Karpas-422 (cell line): ENCODE measurements at regions not wholly inside any gene's neighbourhood (a gene's known extent, or its start where the extent isn't known, plus 50 kb on each side); places are given as distances from the start of the nearest gene placed in this dataset.
"Not testable (repeated sequence)": the region's sequence is repeated elsewhere in the genome, so short reads cannot be mapped to it uniquely, and the experiment has no call there.

Experiments used
- DNase-seq: peaks from one replicate; pipeline ENCODE4 v3.0.0-alpha.2; 2015
- H2AFZ ChIP-seq: fragments of 200-600 bp; sonication (generic); 2 replicates; pipeline ENCODE4 v1.6.1; 2014; ENCODE audit warnings: antibody characterized with exemption, low read length, mixed read lengths
- H3K27ac ChIP-seq: fragments of 200-600 bp; sonication (generic); 2 replicates; pipeline ENCODE4 v1.5.1; 2014; ENCODE audit warnings: mild to moderate bottlenecking, low read length, moderate library complexity
- H3K27me3 ChIP-seq: fragments of 200-600 bp; sonication (generic); 2 replicates; pipeline ENCODE4 v1.6.1; 2014; ENCODE audit warnings: low read length, mixed read lengths
- H3K36me3 ChIP-seq: fragments of 200-600 bp; sonication (generic); 2 replicates; pipeline ENCODE4 v1.6.1; 2014; ENCODE audit warnings: low read length, mixed read lengths; ENCODE audit not compliant: insufficient read depth
- H3K4me1 ChIP-seq: fragments of 200-600 bp; sonication (generic); 2 replicates; pipeline ENCODE4 v1.6.1; 2014; ENCODE audit warnings: mild to moderate bottlenecking, low read length, mixed read lengths
- H3K4me2 ChIP-seq: fragments of 200-600 bp; sonication (generic); 2 replicates; pipeline ENCODE4 v1.6.1; 2014; ENCODE audit warnings: low read length, low read depth, mild to moderate bottlenecking; ENCODE audit not compliant: poor library complexity, severe bottlenecking
- H3K4me3 ChIP-seq: fragments of 200-600 bp; sonication (generic); 2 replicates; pipeline ENCODE4 v1.5.1; 2014; ENCODE audit warnings: mild to moderate bottlenecking, antibody characterized with exemption, low read length, mixed read lengths
- H3K79me2 ChIP-seq: fragments of 200-600 bp; sonication (generic); 2 replicates; pipeline ENCODE4 v1.6.1; 2014; ENCODE audit warnings: mild to moderate bottlenecking, low read length, mixed read lengths
- H3K9ac ChIP-seq: fragments of 200-600 bp; sonication (generic); 2 replicates; pipeline ENCODE4 v1.6.0; 2014; ENCODE audit warnings: low read length
- H3K9me2 ChIP-seq: fragments of 200-600 bp; sonication (generic), shearing (Covaris generic); replicated peaks from 2 replicates; pipeline ENCODE4 v1.6.0; 2014; ENCODE audit warnings: mild to moderate bottlenecking, low read length, moderate library complexity; ENCODE audit not compliant: insufficient read depth
- H3K9me3 ChIP-seq: fragments of 300-700, 200-600 bp; sonication (generic); 2 replicates; pipeline ENCODE4 v1.6.1; 2014; ENCODE audit warnings: low read length, mixed read lengths
- H4K20me1 ChIP-seq: fragments of 200-600 bp; sonication (generic); 2 replicates; pipeline ENCODE4 v1.6.1; 2014; ENCODE audit warnings: mild to moderate bottlenecking, antibody characterized with exemption, low read length, low read depth; ENCODE audit not compliant: insufficient read depth

- Histone ChIP-seq H3K4me3 (no peak overlapping the region), H3K79me2 (no peaks in the 10 kb centered on the region), H3K36me3 (no peaks in the 10 kb centered on the region), H2AFZ (no peak overlapping the region), H4K20me1 (no peaks in the 10 kb centered on the region), H3K27me3 (no peaks in the 10 kb centered on the region), H3K4me2 (no peak overlapping the region), H3K9me2 (no peaks in the 10 kb centered on the region), H3K4me1 (no peaks in the 10 kb centered on the region), H3K27ac (no peak overlapping the region), H3K9ac (no peak overlapping the region), H3K9me3 (peaks cover 15% of the 10 kb centered on the region)
- no peak for DNase-seq
Measured at GRCh38 chr10:109047856-109048255, 875.5 kb downstream of the XPNPEP1 start.

DNA sequence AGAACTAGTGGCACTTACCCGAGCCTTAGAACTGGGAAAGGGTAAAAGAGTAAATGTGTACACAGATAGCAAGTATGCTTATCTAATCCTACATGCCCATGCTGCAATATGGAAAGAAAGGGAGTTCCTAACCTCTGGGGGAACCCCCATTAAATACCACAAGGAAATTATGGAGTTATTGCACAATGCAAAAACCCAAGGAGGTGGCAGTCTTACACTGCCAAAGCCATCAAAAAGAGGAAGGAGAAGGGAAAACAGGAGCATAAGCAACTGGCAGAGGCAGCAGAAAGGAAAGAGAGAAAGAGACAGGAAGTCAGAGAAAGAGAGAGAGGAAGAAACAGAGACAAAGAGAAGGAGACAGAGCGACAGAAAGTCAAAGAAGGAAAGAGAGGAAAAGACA is 876.9 kb downstream of the XPNPEP1 start:
- DNase-seq, H3K27me3 ChIP-seq, H3K27ac ChIP-seq, H3K9me3 ChIP-seq, H3K79me2 ChIP-seq, H3K36me3 ChIP-seq, H4K20me1 ChIP-seq, H2AFZ ChIP-seq, H3K9me2 ChIP-seq, H3K4me1 ChIP-seq, H3K9ac ChIP-seq, H3K4me3 ChIP-seq, H3K4me2 ChIP-seq: not testable (repeated sequence)

DNA sequence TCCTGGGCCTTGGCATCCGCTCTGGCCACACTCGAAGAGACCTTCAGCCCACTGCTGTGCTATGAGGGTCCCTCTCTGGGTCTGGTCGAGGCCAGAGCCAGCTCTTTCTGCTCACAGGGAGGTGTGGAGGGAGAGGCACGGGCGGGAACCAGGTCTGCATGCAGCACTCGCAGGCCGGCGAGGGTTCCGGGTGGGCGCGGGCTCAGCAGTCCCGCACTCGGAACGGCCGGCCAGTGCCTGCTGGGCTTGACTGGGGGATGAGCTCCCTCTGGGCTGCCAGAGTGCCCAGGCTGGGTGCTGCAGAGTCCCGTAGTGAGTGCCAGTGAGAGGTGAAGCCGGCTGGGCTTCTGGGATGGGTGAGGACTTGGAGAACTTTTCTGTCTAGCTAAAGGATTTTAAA is 882.7 kb downstream of the XPNPEP1 start:
- Histone ChIP-seq H3K36me3 (no peaks in the 10 kb centered on the region), H3K4me1 (no peaks in the 10 kb centered on the region)

DNA sequence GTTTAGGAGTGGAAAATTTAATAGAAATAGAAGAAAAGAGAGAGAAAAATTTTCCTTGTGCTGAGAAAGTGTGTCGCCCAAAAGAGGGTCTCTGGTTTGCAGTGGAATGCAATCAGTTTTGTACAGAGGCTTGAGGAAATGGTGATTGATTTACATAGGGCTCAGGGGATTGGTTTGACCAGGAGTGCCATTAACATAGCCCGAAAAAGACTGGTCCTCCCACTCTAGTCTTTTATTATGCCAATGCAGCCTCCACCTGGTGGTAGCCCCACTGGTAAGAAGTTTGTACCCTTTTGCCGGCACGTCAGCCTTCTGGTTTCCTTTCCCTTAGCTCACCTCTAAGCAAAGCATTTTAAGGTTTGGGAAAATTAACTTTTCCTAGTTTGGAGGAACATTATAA is 885.3 kb downstream of the XPNPEP1 start:
- no peaks in the 10 kb centered on the region for H3K79me2 ChIP-seq
- no peaks in the 10 kb centered on the region; the same call in 1 of the 2 replicates for H3K9me3 ChIP-seq
- H3K4me2 ChIP-seq, result no peak overlapping the region
- H2AFZ ChIP-seq, result no peak overlapping the region
- H3K36me3 ChIP-seq, result no peaks in the 10 kb centered on the region
- no peak overlapping the region for H3K4me3 ChIP-seq
- no peak overlapping the region for H3K27ac ChIP-seq
- no peaks in the 10 kb centered on the region for H3K9me2 ChIP-seq
- no peaks in the 10 kb centered on the region for H3K27me3 ChIP-seq
- DNase-seq, result no peak
- H4K20me1 ChIP-seq, result no peaks in the 10 kb centered on the region
- H3K9ac ChIP-seq, result no peak overlapping the region
- no peaks in the 10 kb centered on the region for H3K4me1 ChIP-seq

More for the DNA sequence above, 882.7 kb downstream of the XPNPEP1 start:
- Histone ChIP-seq H3K27ac (no peak overlapping the region), H2AFZ (no peak overlapping the region), H3K4me2 (no peak overlapping the region), H3K9me2 (no peaks in the 10 kb centered on the region), H3K4me3 (no peak overlapping the region), H3K9ac (no peak overlapping the region), H4K20me1 (no peaks in the 10 kb centered on the region), H3K79me2 (no peaks in the 10 kb centered on the region), H3K27me3 (no peaks in the 10 kb centered on the region), H3K9me3 (no peaks in the 10 kb centered on the region; the same call in 1 of the 2 replicates)
- DNase-seq, result no peak

- Histone ChIP-seq H2AFZ (no peak overlapping the region), H4K20me1 (no peaks in the 10 kb centered on the region), H3K4me3 (no peak overlapping the region), H3K4me2 (no peak overlapping the region), H3K27me3 (no peaks in the 10 kb centered on the region), H3K9me2 (no peaks in the 10 kb centered on the region), H3K9ac (no peak overlapping the region), H3K4me1 (no peaks in the 10 kb centered on the region), H3K27ac (no peak overlapping the region), H3K79me2 (no peaks in the 10 kb centered on the region), H3K36me3 (no peaks in the 10 kb centered on the region), H3K9me3 (no peaks in the 10 kb centered on the region)
- no peak for DNase-seq
Measured at GRCh38 chr10:109030581-109031210, 892.6 kb downstream of the XPNPEP1 start.

DNA sequence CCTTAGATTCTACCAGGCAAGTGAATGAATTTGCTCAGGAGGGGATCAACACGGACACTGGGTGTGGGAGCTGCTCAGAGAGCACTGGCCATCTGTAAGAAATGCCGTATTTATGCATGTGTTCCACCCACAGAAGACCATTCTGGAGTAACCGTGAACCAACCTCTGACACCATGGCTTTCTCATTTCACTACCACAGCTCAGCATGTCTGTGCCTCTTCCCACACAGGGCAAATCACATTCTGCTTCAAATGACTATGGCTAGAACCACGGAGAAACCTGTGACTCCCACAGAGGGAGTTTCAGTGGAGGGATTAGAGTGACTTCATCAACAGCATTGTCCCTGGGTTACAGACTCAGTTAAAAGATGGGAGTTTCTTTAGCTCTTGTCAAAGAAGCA is 893.4 kb downstream of the XPNPEP1 start:
- no peaks in the 10 kb centered on the region for H3K27me3 ChIP-seq

DNA sequence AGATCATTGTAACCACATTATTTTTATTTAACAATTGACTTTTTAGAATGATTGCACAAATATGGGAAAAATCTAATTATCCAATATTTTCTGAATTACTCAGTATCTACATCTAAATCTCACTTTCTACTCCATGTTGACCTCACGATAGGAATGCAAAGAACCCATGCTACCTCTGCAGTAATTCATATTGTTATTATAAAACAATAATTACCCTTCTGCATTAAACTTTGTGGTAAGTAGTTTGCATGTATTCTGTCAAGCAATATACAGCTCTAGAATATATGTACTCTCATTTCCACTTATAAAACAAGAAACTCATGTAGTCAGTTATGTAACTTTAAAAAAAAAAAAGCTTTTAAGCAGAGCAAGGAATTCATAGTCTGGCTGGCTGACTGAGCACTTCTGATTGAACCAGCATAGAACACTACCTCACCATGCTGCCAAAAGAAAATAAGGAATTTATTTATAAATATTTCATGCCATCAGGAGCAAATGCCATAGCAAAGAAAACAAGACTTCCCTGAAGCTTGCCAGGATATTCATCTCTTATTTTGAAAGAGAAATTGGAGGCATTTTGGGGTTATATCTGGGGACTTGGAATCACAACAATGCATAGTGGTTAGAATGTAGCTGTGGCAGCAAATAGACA is 895.7 kb downstream of the XPNPEP1 start:
- Histone ChIP-seq H4K20me1 (no peaks in the 10 kb centered on the region), H3K27me3 (no peaks in the 10 kb centered on the region), H3K27ac (no peak overlapping the region), H3K9ac (no peak overlapping the region), H3K79me2 (no peaks in the 10 kb centered on the region), H3K36me3 (no peaks in the 10 kb centered on the region), H3K4me3 (no peak overlapping the region), H3K9me3 (peaks cover 5% of the 10 kb centered on the region; the same call in 1 of the 2 replicates), H3K4me2 (no peak overlapping the region), H3K4me1 (no peaks in the 10 kb centered on the region), H3K9me2 (no peaks in the 10 kb centered on the region), H2AFZ (no peak overlapping the region)
- no peak for DNase-seq

More for the DNA sequence above, 893.4 kb downstream of the XPNPEP1 start:
- Histone ChIP-seq H3K4me2 (no peak overlapping the region), H3K9me2 (no peaks in the 10 kb centered on the region), H3K36me3 (no peaks in the 10 kb centered on the region), H3K4me3 (no peak overlapping the region), H2AFZ (no peak overlapping the region), H3K4me1 (no peaks in the 10 kb centered on the region), H3K27ac (no peak overlapping the region), H3K9ac (no peak overlapping the region), H3K9me3 (0 out of 2 replicates have a peak, but pooled peaks cover 3% of the 10 kb centered on the region), H3K79me2 (no peaks in the 10 kb centered on the region), H4K20me1 (no peaks in the 10 kb centered on the region)
- DNase-seq, result no peak

DNA sequence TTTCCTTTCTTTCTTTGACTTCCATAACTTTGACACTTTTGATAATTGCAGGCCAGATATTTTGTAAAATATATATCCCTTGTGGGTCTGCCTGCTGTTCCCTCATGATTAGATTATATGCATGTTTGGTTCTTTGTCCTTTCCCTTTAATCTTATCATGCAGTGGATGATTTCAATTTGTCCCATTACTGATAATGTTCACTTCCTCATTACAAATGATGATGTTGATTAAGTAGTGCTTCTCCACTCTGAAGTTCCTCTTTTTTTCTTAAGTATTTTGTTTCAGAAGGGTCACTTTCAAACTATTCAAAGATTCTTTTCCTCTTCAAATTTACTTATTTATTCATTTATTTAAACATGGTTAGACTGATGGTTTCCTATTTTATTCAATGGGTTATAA is 898.1 kb downstream of the XPNPEP1 start:
- no peak for DNase-seq
- no peaks in the 10 kb centered on the region for H3K27me3 ChIP-seq
- no peaks in the 10 kb centered on the region for H3K4me1 ChIP-seq
- H3K4me3 ChIP-seq, result no peak overlapping the region
- no peak overlapping the region for H3K9ac ChIP-seq
- H3K36me3 ChIP-seq, result no peaks in the 10 kb centered on the region
- peaks cover 6% of the 10 kb centered on the region for H3K9me3 ChIP-seq
- H4K20me1 ChIP-seq, result no peaks in the 10 kb centered on the region
- no peak overlapping the region for H3K4me2 ChIP-seq
- H3K9me2 ChIP-seq, result no peaks in the 10 kb centered on the region
- H3K79me2 ChIP-seq, result no peaks in the 10 kb centered on the region
- no peak overlapping the region for H3K27ac ChIP-seq
- H2AFZ ChIP-seq, result no peak overlapping the region
